Heart right ventricle (tissue), 16 donors: ENCODE measurements at regions not wholly inside any gene's neighbourhood (a gene's known extent, or its start where the extent isn't known, plus 50 kb on each side); places are given as distances from the start of the nearest gene placed in this dataset.

Experiments used
- ATAC-seq, 8 donors: fragments of 200-7000 bp; cut with Tn5 transposase; one replicate each; pipeline ENCODE4 v1.9.1; 2020; ENCODE audit warnings: mild to moderate bottlenecking in 8 of 8, moderate library complexity in 8 of 8, moderate number of reproducible peaks in 1 of 8
- DNase-seq, 2 donors: peaks; one replicate each; pipeline ENCODE4 v3.0.0-alpha.2; 2020
- H3K27ac ChIP-seq, 10 donors: fragments of 200-600 bp; sonication (generic) in 2 of 10; one replicate each; pipeline versions ENCODE4 v1.5.0 to v1.8.0; 2020 to 2022; ENCODE audit warnings: mild to moderate bottlenecking in 3 of 10
- H3K27me3 ChIP-seq, 7 donors: fragments of 200-600 bp; one replicate each; pipeline ENCODE4 v1.8.0; 2021 to 2022; ENCODE audit warnings: mild to moderate bottlenecking in 2 of 7
- H3K36me3 ChIP-seq, 9 donors: fragments of 200-600 bp; sonication (generic) in 1 of 9; one replicate each; pipeline versions ENCODE4 v1.5.0 to v1.8.0; 2020 to 2022; ENCODE audit warnings: mild to moderate bottlenecking in 2 of 9
- H3K4me1 ChIP-seq, 9 donors: fragments of 200-600 bp; sonication (generic) in 1 of 9; one replicate each; pipeline versions ENCODE4 v1.5.0 to v1.8.0; 2020 to 2022; ENCODE audit warnings: mild to moderate bottlenecking in 4 of 9
- H3K4me3 ChIP-seq, 10 donors: fragments of 200-600 bp; sonication (generic) in 2 of 10; one replicate each; pipeline versions ENCODE4 v1.5.0 to v1.8.0; 2020 to 2022; ENCODE audit warnings: mild to moderate bottlenecking in 7 of 10, moderate library complexity in 2 of 10
- H3K9me3 ChIP-seq, 11 donors: fragments of 200-600 bp in 10 of 11; sonication (generic) in 2 of 11; one replicate each; pipeline versions ENCODE4 v1.5.0 to v1.8.0; 2013 to 2022; ENCODE audit warnings: mild to moderate bottlenecking in 2 of 11, control low read depth in 1 of 11, moderate library complexity in 1 of 11
- WGBS, 2 donors: extraction: QIAGEN DNeasy Blood & Tissue Kit; methylation state at CpG; one replicate each; pipeline ENCODE4 v1.1.7; 2013; ENCODE audit warnings: inconsistent platforms in 1 of 2; 5-methylcytosine and 5-hydroxymethylcytosine counted together
- intact Hi-C, 10 donors: fragments of 100-400 bp; cut with DNase I; formaldehyde crosslinking; loops; one replicate each; pipeline versions ENCODE4 v1.11.1 to v1.14.2; 2022
- TF ChIP-seq, protein P1 (sequence below), 9 donors: fragments of 200-600 bp; sonication (generic) in 2 of 9; IDR thresholded peaks; one replicate each; pipeline versions ENCODE4 v1.5.0 to v1.8.0; 2021 to 2022; ENCODE audit warnings: antibody characterized with exemption in 9 of 9, mild to moderate bottlenecking in 5 of 9, moderate library complexity in 1 of 9
- donor health status: Arrhythmogenic right ventricular cardiomyopathy.
- donor health status: ischemic (EF 13 %, LVEDD 7.1; RV severe dilation, severe dysfunction).
- donor health status: healthy with polysubstance abuse.
- donor health status: DM: no; HTN: yes; CAD: no.
- donor health status: DM: no; HTN: no; CAD: no.
- donor health status: ischemic (EF 25% LVEDD 6.9; RV normal size, moderate dysfunction).
- donor health status: ischemic (EF 25% LVEDD 5.7; RV mildly dilated, moderate dysfunction).
- donor health status: healthy.
- donor health status: DM: yes; HTN: yes; CAD: no.
- donor health status: Ischemic cardiomyopathy.
- donor health status: ischemic (EF 35%, LVEDD 5.7; RV mildly dilated, moderate dysfunction).
- donor health status: nonischemic (EF 11% LVEDD 7.7; RV severe dilation, severe dysfunction).
- donor health status: DM: yes; HTN: yes; CAD: no.
- donor health status: PGD.
- donor health status: ischemic (EF 29% LVEDD 5.4; RV normal size, mild dysfunction).
- donor health status: nonischemic (EF 23%, LVEDD 6.1; RV moderate dilation, normal function).

DNA sequence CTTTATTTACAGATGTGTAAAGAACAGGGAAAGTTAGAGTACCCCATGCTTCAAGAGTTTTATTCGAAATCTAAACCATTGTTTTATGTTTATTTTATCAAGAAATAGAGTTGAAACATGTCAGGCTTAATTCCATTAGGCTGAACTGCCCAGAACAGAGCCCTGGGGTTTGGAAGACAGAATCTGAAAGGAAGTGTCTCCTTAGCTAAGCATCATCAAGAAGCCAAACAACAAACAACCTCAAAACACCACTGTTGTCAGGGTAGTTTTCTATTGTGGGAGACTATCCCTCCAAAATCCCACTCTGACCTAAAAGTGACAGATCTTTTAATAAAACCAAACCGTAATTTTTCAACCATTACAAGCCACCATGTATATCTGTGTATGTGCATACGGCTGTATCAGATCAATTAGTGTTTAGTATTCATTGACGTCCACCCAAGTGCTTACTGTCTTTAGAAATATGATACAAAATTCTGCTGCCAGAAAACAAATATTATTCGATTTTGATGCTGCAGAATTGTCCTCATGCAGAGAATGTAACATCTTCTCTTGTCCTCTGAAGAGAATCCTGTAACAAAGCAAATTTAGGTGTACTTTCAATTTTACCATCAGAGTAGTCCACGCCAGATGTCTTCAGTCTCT lies 271.9 kb upstream of the TMEM161B start:
- no peak for ATAC-seq

DNA sequence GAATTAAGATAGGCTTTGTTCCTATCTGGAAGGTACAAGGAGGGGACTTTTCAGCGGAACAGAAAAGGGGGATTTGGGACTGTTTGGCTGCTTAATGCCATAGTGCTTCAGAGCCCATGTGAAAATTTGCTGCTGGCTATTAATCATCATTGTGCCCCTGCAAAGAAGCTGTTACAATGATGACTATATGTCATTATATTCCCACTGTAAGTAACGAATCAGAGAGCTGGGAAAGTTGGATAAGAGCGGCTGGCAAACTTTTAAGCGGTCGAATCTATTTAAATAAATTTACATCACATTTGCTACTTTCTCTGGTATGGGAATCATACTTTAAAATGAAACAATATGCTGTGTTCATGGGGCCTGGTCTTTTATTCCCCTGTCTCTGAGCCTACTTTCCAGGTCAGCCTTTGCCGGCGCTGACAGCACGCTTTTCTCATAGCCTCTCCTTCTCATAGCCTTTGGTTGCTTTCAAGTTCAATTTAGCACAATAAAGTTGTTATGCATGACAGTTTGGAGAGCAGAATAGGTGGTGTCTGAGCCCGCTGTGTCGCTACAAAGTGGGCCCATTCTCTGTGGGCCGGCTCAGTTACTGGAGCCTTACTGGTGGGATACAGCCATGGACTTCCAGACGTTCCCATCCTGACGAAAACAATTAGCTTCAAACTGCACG lies 271.2 kb upstream of the TMEM161B start:
- no peak overlapping the region for H3K4me3 ChIP-seq
- peaks cover 0 to 32% (median 11%) of the 10 kb centered on the region in 7 donors for H3K27me3 ChIP-seq
- ATAC-seq (no peak), DNase-seq (no peak)
- intact Hi-C loops = no loop called here
- WGBS, 2 donors = 39 to 45% methylated on average over 14 of the region's 14 CpGs
- TF ChIP-seq, protein P1, sequence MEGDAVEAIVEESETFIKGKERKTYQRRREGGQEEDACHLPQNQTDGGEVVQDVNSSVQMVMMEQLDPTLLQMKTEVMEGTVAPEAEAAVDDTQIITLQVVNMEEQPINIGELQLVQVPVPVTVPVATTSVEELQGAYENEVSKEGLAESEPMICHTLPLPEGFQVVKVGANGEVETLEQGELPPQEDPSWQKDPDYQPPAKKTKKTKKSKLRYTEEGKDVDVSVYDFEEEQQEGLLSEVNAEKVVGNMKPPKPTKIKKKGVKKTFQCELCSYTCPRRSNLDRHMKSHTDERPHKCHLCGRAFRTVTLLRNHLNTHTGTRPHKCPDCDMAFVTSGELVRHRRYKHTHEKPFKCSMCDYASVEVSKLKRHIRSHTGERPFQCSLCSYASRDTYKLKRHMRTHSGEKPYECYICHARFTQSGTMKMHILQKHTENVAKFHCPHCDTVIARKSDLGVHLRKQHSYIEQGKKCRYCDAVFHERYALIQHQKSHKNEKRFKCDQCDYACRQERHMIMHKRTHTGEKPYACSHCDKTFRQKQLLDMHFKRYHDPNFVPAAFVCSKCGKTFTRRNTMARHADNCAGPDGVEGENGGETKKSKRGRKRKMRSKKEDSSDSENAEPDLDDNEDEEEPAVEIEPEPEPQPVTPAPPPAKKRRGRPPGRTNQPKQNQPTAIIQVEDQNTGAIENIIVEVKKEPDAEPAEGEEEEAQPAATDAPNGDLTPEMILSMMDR (IDR thresholded peaks at IDR 0.05) = no peak
- H3K36me3 ChIP-seq = no peaks in the 10 kb centered on the region
- H3K4me1 ChIP-seq = no peaks in the 10 kb centered on the region
- H3K9me3 ChIP-seq = no peaks in the 10 kb centered on the region
- H3K27ac ChIP-seq = no peak overlapping the region

More for the DNA sequence above, 271.9 kb upstream of the TMEM161B start:
- 78 to 81% methylated on average over 6 of the region's 6 CpGs for WGBS, 2 donors
- H3K27ac ChIP-seq = no peak overlapping the region
- peaks cover 0 to 32% (median 11%) of the 10 kb centered on the region in 7 donors for H3K27me3 ChIP-seq
- no peak for DNase-seq
- no peaks in the 10 kb centered on the region for H3K4me1 ChIP-seq
- H3K36me3 ChIP-seq = no peaks in the 10 kb centered on the region
- no peak overlapping the region for H3K4me3 ChIP-seq
- intact Hi-C loops = no loop called here
- no peaks in the 10 kb centered on the region for H3K9me3 ChIP-seq
- TF ChIP-seq, protein P1 (IDR thresholded peaks at IDR 0.05) = no peak

DNA sequence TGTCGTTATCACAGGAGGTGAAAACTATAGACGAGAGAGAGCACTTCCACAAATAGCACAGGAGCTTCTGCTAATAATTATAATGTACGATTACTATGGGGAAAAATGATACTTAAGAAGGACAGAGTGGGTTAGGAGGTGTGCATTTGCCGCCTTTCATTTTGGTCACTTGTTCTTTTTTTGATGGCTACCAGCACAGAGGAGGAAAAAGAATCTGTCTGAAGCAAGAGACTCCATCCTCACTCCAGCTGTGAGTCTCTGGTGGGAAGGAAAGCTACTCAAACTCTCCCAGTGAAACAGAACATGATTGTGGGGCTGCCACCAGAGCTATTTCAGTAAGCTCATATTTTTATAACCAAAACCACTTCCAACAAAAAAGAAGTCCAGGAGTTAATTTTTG lies 270.4 kb upstream of the TMEM161B start:
- Histone ChIP-seq H3K27ac (no peak overlapping the region), H3K36me3 (no peaks in the 10 kb centered on the region), H3K9me3 (no peaks in the 10 kb centered on the region), H3K4me3 (no peak overlapping the region), H3K27me3 (peaks cover 0 to 29% (median 11%) of the 10 kb centered on the region in 7 donors), H3K4me1 (no peaks in the 10 kb centered on the region)
- DNase-seq (no peak), ATAC-seq (no peak)
- intact Hi-C loops = no loop called here
- TF ChIP-seq, protein P1 (IDR thresholded peaks at IDR 0.05) = no peak
- WGBS, 2 donors = 59 to 66% methylated on average over 4 of the region's 4 CpGs

DNA sequence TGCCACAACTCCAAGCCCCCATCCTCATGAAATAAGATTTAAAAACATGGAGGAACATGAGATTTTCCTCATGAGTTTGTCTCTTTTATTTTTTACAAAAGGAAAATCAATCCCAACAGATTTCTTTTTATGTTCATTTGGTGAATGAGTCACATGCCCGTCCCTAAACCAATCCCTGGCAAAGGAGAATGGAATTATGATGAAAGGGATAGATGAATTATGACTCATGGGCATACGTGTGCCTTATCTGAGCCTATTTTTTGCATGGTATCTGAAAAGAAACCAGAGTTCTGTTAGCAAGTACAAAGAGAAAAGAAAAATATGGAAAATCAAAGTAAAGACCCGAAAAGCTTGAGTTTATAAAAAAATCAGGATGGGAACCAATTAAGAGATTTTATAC lies 267.5 kb upstream of the TMEM161B start:
- Histone ChIP-seq H3K27ac (no peak overlapping the region), H3K4me3 (no peak overlapping the region), H3K36me3 (no peaks in the 10 kb centered on the region), H3K4me1 (no peaks in the 10 kb centered on the region), H3K9me3 (no peaks in the 10 kb centered on the region), H3K27me3 (peaks cover 0 to 34% (median 11%) of the 10 kb centered on the region in 7 donors)
- TF ChIP-seq, protein P1 (IDR thresholded peaks at IDR 0.05) = no peak
- DNase-seq (no peak), ATAC-seq (no peak)
- WGBS, 2 donors = 50 to 53% methylated on average over 3 of the region's 3 CpGs
- intact Hi-C loops = no loop called here
